ENCODE measurements at regions not wholly inside any gene's neighbourhood (a gene's known extent, or its start where the extent isn't known, plus 50 kb on each side); places are given as distances from the start of the nearest gene placed in this dataset.
A peak's percentile ranks its signal among the peaks of the same experiment; 100 is the strongest.

DNA sequence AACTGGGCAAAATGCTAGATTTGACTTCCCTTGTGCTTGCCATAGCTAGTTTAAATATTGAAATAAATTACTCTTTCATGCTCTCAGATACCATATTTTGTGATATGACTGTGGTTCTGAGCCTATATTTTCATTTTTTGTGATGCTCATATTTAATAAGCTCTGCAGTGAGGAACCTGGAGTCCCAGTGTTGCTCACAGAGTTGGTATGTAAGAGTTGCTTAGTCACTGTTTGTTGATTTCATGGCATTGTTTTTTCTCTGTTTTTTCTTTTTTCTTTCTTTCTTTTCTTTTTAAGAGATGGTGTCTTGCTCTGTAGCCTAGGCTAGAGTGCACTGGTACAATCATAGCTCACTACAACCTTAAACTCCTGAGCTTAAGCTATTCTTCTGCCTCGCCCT is 750.5 kb upstream of the TMEM132C start:
- no peak overlapping the region for H3K4me3 Mint-ChIP-seq
- Histone ChIP-seq H2AFZ (replicated peaks) (no peak overlapping the region), H3K4me2 (no peak overlapping the region), H3F3A (ENCODE audit: low read depth) (no peaks in the 10 kb centered on the region), H3K9ac (no peak overlapping the region), H4K20me1 (ENCODE audit: low read depth) (no peaks in the 10 kb centered on the region), H3K4me1 (no peaks in the 10 kb centered on the region), H3K79me2 (ENCODE audit: low read depth) (no peaks in the 10 kb centered on the region), H3K27me3 (no peaks in the 10 kb centered on the region), H3K9me3 (ENCODE audit: low read depth) (no peaks in the 10 kb centered on the region), H3K36me3 (no peaks in the 10 kb centered on the region), H3K4me3 (no peak overlapping the region), H3K27ac (no peak overlapping the region)
- no peak for DNase-seq (ENCODE audit: low spot score)
- H3K9me3 Mint-ChIP-seq = no peaks in the 10 kb centered on the region
- H3K36me3 Mint-ChIP-seq = no peaks in the 10 kb centered on the region
- peaks cover 2% of the 10 kb centered on the region for H3K27me3 Mint-ChIP-seq (ENCODE audit: insufficient read depth, low read depth)
- H3K27ac Mint-ChIP-seq = no peak overlapping the region
- TF ChIP-seq, protein P1, sequence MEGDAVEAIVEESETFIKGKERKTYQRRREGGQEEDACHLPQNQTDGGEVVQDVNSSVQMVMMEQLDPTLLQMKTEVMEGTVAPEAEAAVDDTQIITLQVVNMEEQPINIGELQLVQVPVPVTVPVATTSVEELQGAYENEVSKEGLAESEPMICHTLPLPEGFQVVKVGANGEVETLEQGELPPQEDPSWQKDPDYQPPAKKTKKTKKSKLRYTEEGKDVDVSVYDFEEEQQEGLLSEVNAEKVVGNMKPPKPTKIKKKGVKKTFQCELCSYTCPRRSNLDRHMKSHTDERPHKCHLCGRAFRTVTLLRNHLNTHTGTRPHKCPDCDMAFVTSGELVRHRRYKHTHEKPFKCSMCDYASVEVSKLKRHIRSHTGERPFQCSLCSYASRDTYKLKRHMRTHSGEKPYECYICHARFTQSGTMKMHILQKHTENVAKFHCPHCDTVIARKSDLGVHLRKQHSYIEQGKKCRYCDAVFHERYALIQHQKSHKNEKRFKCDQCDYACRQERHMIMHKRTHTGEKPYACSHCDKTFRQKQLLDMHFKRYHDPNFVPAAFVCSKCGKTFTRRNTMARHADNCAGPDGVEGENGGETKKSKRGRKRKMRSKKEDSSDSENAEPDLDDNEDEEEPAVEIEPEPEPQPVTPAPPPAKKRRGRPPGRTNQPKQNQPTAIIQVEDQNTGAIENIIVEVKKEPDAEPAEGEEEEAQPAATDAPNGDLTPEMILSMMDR (IDR thresholded peaks at IDR 0.05) = no peak
- TF ChIP-seq EZH2 (IDR thresholded peaks at IDR 0.05) (no peak), EZH2phosphoT487 (IDR thresholded peaks at IDR 0.05) (no peak)
- no peaks in the 10 kb centered on the region for H3K4me1 Mint-ChIP-seq

DNA sequence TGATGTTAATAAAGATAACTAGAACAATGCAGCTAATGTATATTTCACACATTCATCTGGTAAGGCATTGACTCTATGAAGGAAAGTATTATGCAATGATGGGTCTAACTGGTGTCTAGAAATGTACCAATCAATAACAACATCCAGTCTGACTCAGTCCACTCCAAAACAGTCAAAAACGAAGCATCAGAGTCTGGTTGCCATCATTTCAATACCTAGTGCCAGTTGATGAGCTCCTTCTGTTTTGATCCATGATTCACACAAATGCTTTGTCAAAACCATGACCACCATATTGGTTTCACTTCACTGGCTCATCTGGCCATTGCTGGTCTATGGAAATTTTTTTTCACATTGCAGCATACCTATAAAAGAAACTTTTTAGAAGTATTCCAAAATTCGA is 747.2 kb upstream of the TMEM132C start:
- Histone ChIP-seq H3K36me3 (no peaks in the 10 kb centered on the region), H3K79me2 (ENCODE audit: low read depth) (no peaks in the 10 kb centered on the region), H3F3A (ENCODE audit: low read depth) (no peaks in the 10 kb centered on the region), H3K9me3 (ENCODE audit: low read depth) (no peaks in the 10 kb centered on the region), H3K4me2 (no peak overlapping the region), H3K9ac (no peak overlapping the region), H3K27me3 (no peaks in the 10 kb centered on the region), H4K20me1 (ENCODE audit: low read depth) (no peaks in the 10 kb centered on the region), H2AFZ (replicated peaks) (no peak overlapping the region), H3K4me1 (no peaks in the 10 kb centered on the region), H3K27ac (no peak overlapping the region), H3K4me3 (no peak overlapping the region)
- no peak for DNase-seq (ENCODE audit: low spot score)
- Mint-ChIP-seq H3K4me3 (no peak overlapping the region), H3K27me3 (ENCODE audit: insufficient read depth, low read depth) (peaks cover 3% of the 10 kb centered on the region), H3K4me1 (no peaks in the 10 kb centered on the region), H3K9me3 (no peaks in the 10 kb centered on the region), H3K36me3 (no peaks in the 10 kb centered on the region), H3K27ac (no peak overlapping the region)
- TF ChIP-seq, protein P1 (IDR thresholded peaks at IDR 0.05) = no peak
- TF ChIP-seq EZH2 (IDR thresholded peaks at IDR 0.05) (no peak), EZH2phosphoT487 (IDR thresholded peaks at IDR 0.05) (no peak)

DNA sequence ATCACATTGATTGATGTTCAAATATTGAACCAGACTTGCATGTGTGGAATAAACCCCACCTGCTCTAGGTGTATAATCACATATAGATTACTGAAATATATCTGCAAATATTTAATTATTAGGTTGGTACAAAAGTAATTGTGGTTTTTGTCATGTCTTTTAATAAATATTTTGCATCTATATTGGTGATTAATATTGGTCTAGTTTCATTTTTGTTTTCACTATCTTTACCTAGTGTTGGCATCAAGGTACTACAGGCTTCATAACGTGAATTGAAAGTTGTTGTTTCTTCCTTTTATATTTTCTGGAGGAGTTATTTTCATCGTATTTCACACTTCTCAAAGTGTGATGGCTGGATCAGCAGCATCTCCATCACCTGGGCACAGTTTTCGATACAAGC is 740.0 kb upstream of the TMEM132C start:
- H3K27ac ChIP-seq = no peak overlapping the region
- Mint-ChIP-seq H3K27ac (no peak overlapping the region), H3K9me3 (no peaks in the 10 kb centered on the region), H3K4me1 (no peaks in the 10 kb centered on the region), H3K4me3 (no peak overlapping the region), H3K36me3 (no peaks in the 10 kb centered on the region), H3K27me3 (ENCODE audit: insufficient read depth, low read depth) (no peaks in the 10 kb centered on the region)
- no peaks in the 10 kb centered on the region for H3K9me3 ChIP-seq (ENCODE audit: low read depth)
- no peak overlapping the region for H3K4me3 ChIP-seq
- DNase-seq (ENCODE audit: low spot score) = no peak
- no peaks in the 10 kb centered on the region for H3K79me2 ChIP-seq (ENCODE audit: low read depth)
- no peaks in the 10 kb centered on the region for H4K20me1 ChIP-seq (ENCODE audit: low read depth)
- H3K27me3 ChIP-seq = no peaks in the 10 kb centered on the region
- H3K4me1 ChIP-seq = no peaks in the 10 kb centered on the region
- no peaks in the 10 kb centered on the region for H3F3A ChIP-seq (ENCODE audit: low read depth)
- TF ChIP-seq EZH2phosphoT487 (IDR thresholded peaks at IDR 0.05) = no peak
- TF ChIP-seq, protein P1 (IDR thresholded peaks at IDR 0.05) = peak; percentile 12
- H3K36me3 ChIP-seq = no peaks in the 10 kb centered on the region
- H3K4me2 ChIP-seq = no peak overlapping the region
- no peak overlapping the region for H3K9ac ChIP-seq
- no peak overlapping the region for H2AFZ ChIP-seq (replicated peaks)

DNA sequence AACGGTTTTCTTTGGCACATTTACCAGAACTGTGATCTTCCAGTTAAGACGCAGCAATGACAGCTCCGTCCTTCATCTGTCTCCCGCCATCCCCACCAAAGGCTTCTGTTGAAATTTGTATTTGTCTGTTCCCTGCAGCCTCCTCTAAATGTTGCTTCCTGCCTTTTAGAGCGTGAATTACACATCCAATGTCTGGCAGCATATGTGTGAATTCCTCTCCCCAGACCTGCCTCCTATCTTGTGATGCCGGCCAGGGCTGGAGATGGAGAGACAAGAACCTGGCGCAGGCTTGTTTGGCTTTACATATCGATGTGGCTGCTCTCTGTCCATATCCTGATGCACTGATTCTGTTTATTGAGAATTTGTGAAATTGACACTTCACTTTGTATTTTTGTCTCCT is 738.4 kb upstream of the TMEM132C start:
- Mint-ChIP-seq H3K9me3 (no peaks in the 10 kb centered on the region), H3K27ac (no peak overlapping the region), H3K4me3 (no peak overlapping the region), H3K27me3 (ENCODE audit: insufficient read depth, low read depth) (no peaks in the 10 kb centered on the region), H3K36me3 (no peaks in the 10 kb centered on the region), H3K4me1 (no peaks in the 10 kb centered on the region)
- H2AFZ ChIP-seq (replicated peaks) = no peak overlapping the region
- H3K4me1 ChIP-seq = no peaks in the 10 kb centered on the region
- H3K9ac ChIP-seq = no peak overlapping the region
- H3F3A ChIP-seq (ENCODE audit: low read depth) = no peaks in the 10 kb centered on the region
- TF ChIP-seq, protein P1 (IDR thresholded peaks at IDR 0.05) = no peak
- TF ChIP-seq EZH2phosphoT487 (IDR thresholded peaks at IDR 0.05) (no peak), EZH2 (IDR thresholded peaks at IDR 0.05) (no peak)
- H3K4me2 ChIP-seq = no peak overlapping the region
- no peak overlapping the region for H3K27ac ChIP-seq
- no peaks in the 10 kb centered on the region for H3K79me2 ChIP-seq (ENCODE audit: low read depth)
- DNase-seq (ENCODE audit: low spot score) = no peak
- no peak overlapping the region for H3K4me3 ChIP-seq
- no peaks in the 10 kb centered on the region for H4K20me1 ChIP-seq (ENCODE audit: low read depth)
- H3K27me3 ChIP-seq = no peaks in the 10 kb centered on the region
- H3K9me3 ChIP-seq (ENCODE audit: low read depth) = no peaks in the 10 kb centered on the region
- H3K36me3 ChIP-seq = no peaks in the 10 kb centered on the region
